ENCODE measurements at regions not wholly inside any gene's neighbourhood (a gene's known extent, or its start where the extent isn't known, plus 50 kb on each side); places are given as distances from the start of the nearest gene placed in this dataset.

- ChIA-PET CTCF (interaction anchor here (5.9 kb wide), 1 partner anchor 13 kb away, joined by 50 read pairs; no protein-coding TSS in a partner anchor), POLR2A (no interaction called here)
- no peak for TF ChIP-seq CTCF (IDR thresholded peaks at IDR 0.05; ENCODE audit: control extremely low read depth, extremely low read depth, low read depth, missing control alignments)
- no peak for DNase-seq (ENCODE audit: extremely low spot score)
Observed at GRCh38 chr1:224526771-224527170, 89.3 kb upstream of the CNIH3 start.

- no peak for TF ChIP-seq CTCF (IDR thresholded peaks at IDR 0.05; ENCODE audit: control extremely low read depth, extremely low read depth, low read depth, missing control alignments)
- DNase-seq (ENCODE audit: extremely low spot score) = no peak
- CTCF ChIA-PET = interaction anchor here (0.6 to 3.8 kb wide), 4 partner anchors 13 to 30 kb away, joined by 3 to 17 read pairs (median 3); no protein-coding TSS in a partner anchor
- POLR2A ChIA-PET = no interaction called here
Observed at GRCh38 chr1:224528900-224529299, 87.2 kb upstream of the CNIH3 start.

GRCh38 chr1:224529844-224530243 is 86.3 kb upstream of the CNIH3 start:
- CTCF ChIA-PET = interaction anchor here (0.8 to 3.8 kb wide), 2 partner anchors 14 to 16 kb away, joined by 3 to 17 read pairs; no protein-coding TSS in a partner anchor
- POLR2A ChIA-PET = no interaction called here
- DNase-seq (ENCODE audit: extremely low spot score) = no peak
- no peak for TF ChIP-seq CTCF (IDR thresholded peaks at IDR 0.05; ENCODE audit: control extremely low read depth, extremely low read depth, low read depth, missing control alignments)

- ChIA-PET POLR2A (no interaction called here), CTCF (no interaction called here)
- no peak for DNase-seq (ENCODE audit: extremely low spot score)
- no peak for TF ChIP-seq CTCF (IDR thresholded peaks at IDR 0.05; ENCODE audit: control extremely low read depth, extremely low read depth, low read depth, missing control alignments)
Observed at GRCh38 chr1:224533517-224533916, 82.6 kb upstream of the CNIH3 start.

GRCh38 chr1:224534731-224535130 is 81.4 kb upstream of the CNIH3 start:
- DNase-seq (ENCODE audit: extremely low spot score) = no peak

GRCh38 chr1:224535641-224536040 is 80.5 kb upstream of the CNIH3 start:
- TF ChIP-seq CTCF (IDR thresholded peaks at IDR 0.05; ENCODE audit: control extremely low read depth, extremely low read depth, low read depth, missing control alignments) = no peak
- POLR2A ChIA-PET = no interaction called here
- no peak for DNase-seq (ENCODE audit: extremely low spot score)
- CTCF ChIA-PET = interaction anchor here (1.4 to 1.9 kb wide), 2 partner anchors 22 to 23 kb away, joined by 3 to 4 read pairs; no protein-coding TSS in a partner anchor

More at GRCh38 chr1:224534731-224535130, 81.4 kb upstream of the CNIH3 start:
- TF ChIP-seq CTCF (IDR thresholded peaks at IDR 0.05; ENCODE audit: control extremely low read depth, extremely low read depth, low read depth, missing control alignments) = no peak
- POLR2A ChIA-PET = no interaction called here
- CTCF ChIA-PET = no interaction called here

Data from GM10248 (cell line).